Calu3 (cell line): ENCODE measurements at regions not wholly inside any gene's neighbourhood (a gene's known extent, or its start where the extent isn't known, plus 50 kb on each side); places are given as distances from the start of the nearest gene placed in this dataset.

Experiments
- BruUV-seq: library from RNA; stranded (reverse); fragments of 400-500 nt; replicated peaks from 2 replicates; lab custom pipeline; 2021; lab: Mats Ljungman, UMichigan
- CTCF ChIA-PET: fragments of 300-600 bp; sonication (Branson Sonifier 250); formaldehyde crosslinking; loops from one replicate; lab custom pipeline; 2022; ENCODE audit warnings: antibody characterized with exemption; lab: Charles Lee
- DNase-seq: peaks from one replicate; pipeline ENCODE4 v3.0.0; 2022
- H3K27ac Mint-ChIP-seq: one replicate; pipeline ENCODE4 v1.8.0; 2022; ENCODE audit warnings: mixed read lengths; ENCODE audit not compliant: unreplicated experiment
- H3K27me3 Mint-ChIP-seq: one replicate; pipeline ENCODE4 v1.8.0; 2022; ENCODE audit warnings: mixed read lengths; ENCODE audit not compliant: unreplicated experiment
- H3K36me3 Mint-ChIP-seq: one replicate; pipeline ENCODE4 v1.8.0; 2022; ENCODE audit warnings: mild to moderate bottlenecking, moderate library complexity, mixed read lengths; ENCODE audit not compliant: insufficient read depth, unreplicated experiment
- H3K4me1 Mint-ChIP-seq: one replicate; pipeline ENCODE4 v1.8.0; 2022; ENCODE audit warnings: mild to moderate bottlenecking, low read depth, mixed read lengths; ENCODE audit not compliant: unreplicated experiment
- H3K4me3 Mint-ChIP-seq: one replicate; pipeline ENCODE4 v1.8.0; 2022; ENCODE audit warnings: mild to moderate bottlenecking, low read depth, moderate library complexity, mixed read lengths; ENCODE audit not compliant: unreplicated experiment
- H3K9me3 Mint-ChIP-seq: one replicate; pipeline ENCODE4 v1.8.0; 2022; ENCODE audit warnings: low read depth, mixed read lengths; ENCODE audit not compliant: unreplicated experiment
- intact Hi-C: fragments of 100-400 bp; cut with micrococcal nuclease; formaldehyde crosslinking; loops from one replicate; pipeline ENCODE4 v1.10.0; 2022; ENCODE audit not compliant: unreplicated experiment
- TF ChIP-seq, protein P1 (sequence below): fragments of 200-600 bp; IDR thresholded peaks from one replicate; pipeline ENCODE4 v1.8.0; 2022; ENCODE audit warnings: antibody characterized with exemption; ENCODE audit not compliant: unreplicated experiment

DNA sequence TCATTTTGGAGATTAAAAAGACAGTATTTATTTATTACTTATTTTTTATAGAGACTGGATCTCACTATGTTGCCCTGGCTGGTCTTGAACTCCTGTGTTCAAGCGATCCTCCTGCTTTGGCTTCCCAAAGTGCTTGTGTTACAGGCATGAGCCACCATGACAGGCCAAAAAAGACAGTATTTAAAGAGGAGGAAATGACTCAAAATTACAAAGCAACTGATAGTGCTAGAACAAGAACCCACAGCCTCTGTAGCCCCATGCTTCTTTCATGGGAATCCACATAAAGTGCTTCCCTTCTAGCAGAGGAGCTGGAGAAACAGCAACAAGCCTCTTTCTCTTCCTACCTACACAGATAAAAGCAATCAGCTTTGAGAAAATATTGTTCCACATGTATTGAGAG, 230.7 kb upstream of the PODXL start:
- intact Hi-C loops = no loop called here
- Mint-ChIP-seq H3K27me3 (peaks cover 69% of the 10 kb centered on the region), H3K36me3 (no peaks in the 10 kb centered on the region), H3K27ac (no peak overlapping the region), H3K4me3 (no peak overlapping the region), H3K4me1 (no peaks in the 10 kb centered on the region), H3K9me3 (no peaks in the 10 kb centered on the region)
- no TSS peak for BruUV-seq
- CTCF ChIA-PET = no interaction called here
- TF ChIP-seq, protein P1, sequence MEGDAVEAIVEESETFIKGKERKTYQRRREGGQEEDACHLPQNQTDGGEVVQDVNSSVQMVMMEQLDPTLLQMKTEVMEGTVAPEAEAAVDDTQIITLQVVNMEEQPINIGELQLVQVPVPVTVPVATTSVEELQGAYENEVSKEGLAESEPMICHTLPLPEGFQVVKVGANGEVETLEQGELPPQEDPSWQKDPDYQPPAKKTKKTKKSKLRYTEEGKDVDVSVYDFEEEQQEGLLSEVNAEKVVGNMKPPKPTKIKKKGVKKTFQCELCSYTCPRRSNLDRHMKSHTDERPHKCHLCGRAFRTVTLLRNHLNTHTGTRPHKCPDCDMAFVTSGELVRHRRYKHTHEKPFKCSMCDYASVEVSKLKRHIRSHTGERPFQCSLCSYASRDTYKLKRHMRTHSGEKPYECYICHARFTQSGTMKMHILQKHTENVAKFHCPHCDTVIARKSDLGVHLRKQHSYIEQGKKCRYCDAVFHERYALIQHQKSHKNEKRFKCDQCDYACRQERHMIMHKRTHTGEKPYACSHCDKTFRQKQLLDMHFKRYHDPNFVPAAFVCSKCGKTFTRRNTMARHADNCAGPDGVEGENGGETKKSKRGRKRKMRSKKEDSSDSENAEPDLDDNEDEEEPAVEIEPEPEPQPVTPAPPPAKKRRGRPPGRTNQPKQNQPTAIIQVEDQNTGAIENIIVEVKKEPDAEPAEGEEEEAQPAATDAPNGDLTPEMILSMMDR = no peak
- no peak for DNase-seq

GRCh38 chr7:131786204-131786603, 229.8 kb upstream of the PODXL start:
- Mint-ChIP-seq H3K27me3 (peaks cover 70% of the 10 kb centered on the region), H3K27ac (no peak overlapping the region), H3K36me3 (no peaks in the 10 kb centered on the region), H3K9me3 (no peaks in the 10 kb centered on the region), H3K4me1 (no peaks in the 10 kb centered on the region), H3K4me3 (no peak overlapping the region)
- TF ChIP-seq, protein P1 = no peak
- no TSS peak for BruUV-seq
- intact Hi-C loops = no loop called here
- no peak for DNase-seq
- CTCF ChIA-PET = no interaction called here

GRCh38 chr7:131778601-131779000, 222.2 kb upstream of the PODXL start:
- CTCF ChIA-PET = no interaction called here
- no TSS peak for BruUV-seq
- TF ChIP-seq, protein P1 = no peak
- Mint-ChIP-seq H3K4me1 (no peaks in the 10 kb centered on the region), H3K9me3 (no peaks in the 10 kb centered on the region), H3K27ac (no peak overlapping the region), H3K27me3 (peaks cover 43% of the 10 kb centered on the region), H3K36me3 (no peaks in the 10 kb centered on the region), H3K4me3 (no peak overlapping the region)
- intact Hi-C loops = no loop called here
- no peak for DNase-seq

DNA sequence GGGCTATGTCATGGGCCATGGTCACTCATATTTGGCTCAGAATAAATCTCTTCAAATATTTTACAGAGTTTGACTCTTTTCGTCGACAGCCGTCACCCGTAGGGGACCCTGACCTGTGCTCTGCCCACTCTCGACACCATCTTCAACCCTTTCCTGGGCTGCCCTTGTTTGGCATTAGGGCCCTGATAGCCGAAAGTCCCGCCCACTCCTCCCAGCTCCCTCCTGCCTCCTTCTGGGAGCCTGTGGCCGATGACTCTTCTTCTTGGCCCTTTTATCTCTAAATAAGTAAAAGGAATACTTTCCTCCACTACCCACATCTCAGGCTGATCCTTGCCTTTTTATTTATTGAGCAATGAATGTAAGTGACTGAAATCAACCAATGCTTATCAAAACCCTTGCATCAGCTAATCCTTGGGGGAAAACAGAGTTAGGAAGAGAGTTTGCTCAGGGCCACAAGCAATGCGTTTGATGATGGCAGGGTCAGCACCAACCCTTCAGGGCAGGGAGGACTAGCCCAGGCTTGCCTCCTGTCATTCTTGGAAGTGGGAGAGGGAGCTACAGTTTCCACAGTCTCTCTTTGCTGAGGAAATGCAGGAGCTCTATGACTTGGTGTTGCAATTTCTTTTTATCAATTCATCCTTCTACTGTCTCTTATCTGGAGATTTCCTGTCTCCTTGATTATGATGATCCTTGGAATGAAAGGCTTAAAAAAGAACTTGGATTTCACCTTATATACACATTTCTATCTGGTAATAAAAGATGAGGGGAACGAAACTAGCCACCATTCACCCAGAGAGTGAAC, 218.2 kb upstream of the PODXL start:
- intact Hi-C loops = no loop called here
- Mint-ChIP-seq H3K36me3 (no peaks in the 10 kb centered on the region), H3K4me3 (no peak overlapping the region), H3K4me1 (no peaks in the 10 kb centered on the region), H3K27me3 (peaks cover 32% of the 10 kb centered on the region), H3K9me3 (no peaks in the 10 kb centered on the region), H3K27ac (no peak overlapping the region)
- CTCF ChIA-PET = no interaction called here
- DNase-seq = no peak
- TF ChIP-seq, protein P1 = no peak
- BruUV-seq = no TSS peak
